Panc1 (cell line): ENCODE measurements at regions not wholly inside any gene's neighbourhood (a gene's known extent, or its start where the extent isn't known, plus 50 kb on each side); places are given as distances from the start of the nearest gene placed in this dataset.

Experiments used
- ATAC-seq: fragments of 200-7000 bp; cut with Tn5 transposase; 2 replicates; pipeline ENCODE4 v1.9.1; 2020; ENCODE audit warnings: mild to moderate bottlenecking, moderate library complexity
- BruUV-seq: library from RNA; stranded (reverse); fragments of 400-500 nt; replicated peaks from 2 replicates; lab custom pipeline; 2021; lab: Mats Ljungman, UMichigan
- CTCF ChIA-PET: fragments of 300-600 bp; sonication (Branson Sonifier 250); formaldehyde crosslinking; loops from one replicate; lab custom pipeline; 2022; ENCODE audit warnings: antibody characterized with exemption; lab: Charles Lee
- POLR2A ChIA-PET: fragments of 300-600 bp; sonication (Branson Sonifier 250); formaldehyde crosslinking; loops from one replicate; lab custom pipeline; 2022; ENCODE audit warnings: antibody characterized with exemption; lab: Charles Lee
- DNase-seq: peaks from one replicate; pipeline ENCODE4 v3.0.0-alpha.2; 2010; ENCODE audit warnings: low read depth, low spot score
- H3K27ac ChIP-seq: 2 replicates; pipeline ENCODE4 v1.5.1; 2011; ENCODE audit warnings: mild to moderate bottlenecking, low read length, inconsistent platforms
- H3K27me3 ChIP-seq: fragments of 200-500 bp; sonication (Bioruptor generic); 2 replicates; pipeline ENCODE4 v1.6.0; 2014; ENCODE audit warnings: low read length, inconsistent platforms; ENCODE audit not compliant: control insufficient read depth, insufficient read depth
- H3K36me3 ChIP-seq: fragments of 200-500 bp; sonication (Bioruptor generic); 2 replicates; pipeline ENCODE4 v1.5.1; 2014; ENCODE audit warnings: inconsistent platforms, mild to moderate bottlenecking, low read length, moderate library complexity; ENCODE audit not compliant: control insufficient read depth, insufficient read depth
- H3K4me1 ChIP-seq: 2 replicates; pipeline ENCODE4 v1.5.1; 2011; ENCODE audit warnings: inconsistent platforms, mild to moderate bottlenecking, low read length, moderate library complexity; ENCODE audit not compliant: control insufficient read depth, insufficient read depth
- H3K4me3 ChIP-seq, 2 experiments: 2 replicates each; pipeline ENCODE4 v1.5.1; 2011 to 2012; ENCODE audit warnings: low read depth in 2 of 2, low read length in 2 of 2, mild to moderate bottlenecking in 2 of 2, inconsistent platforms in 1 of 2, moderate library complexity in 1 of 2
- H3K9me3 ChIP-seq: fragments of 200-500 bp; sonication (Bioruptor generic); 2 replicates; pipeline ENCODE4 v1.5.1; 2014; ENCODE audit warnings: low read depth, mild to moderate bottlenecking, inconsistent platforms, low read length, moderate library complexity; ENCODE audit not compliant: control insufficient read depth, insufficient read depth
- POLR2AphosphoS5 ChIP-seq: IDR thresholded peaks from 2 replicates; pipeline ENCODE4 v1.6.1; 2012; ENCODE audit warnings: mild to moderate bottlenecking, low read depth, low read length, moderate library complexity
- SIN3A ChIP-seq: IDR thresholded peaks from 2 replicates; pipeline ENCODE4 v1.6.1; 2012; ENCODE audit warnings: low read depth, mild to moderate bottlenecking, low read length, moderate library complexity, borderline replicate concordance; ENCODE audit not compliant: insufficient read depth
- TCF7L2 ChIP-seq: IDR thresholded peaks from 2 replicates; pipeline ENCODE4 v1.6.1; 2011; ENCODE audit warnings: mild to moderate bottlenecking, low read depth, low read length, inconsistent platforms
- in situ Hi-C: cut with HindIII; loops from 2 replicates; pipeline ENCODE4 v1.10.0; 2016; ENCODE audit warnings: low sequenced_read_pairs, low pct_unique_long_range_greater_than_20kb
- intact Hi-C: fragments of 100-400 bp; cut with micrococcal nuclease; formaldehyde crosslinking; loops from one replicate; pipeline ENCODE4 v1.10.0; 2022; ENCODE audit not compliant: unreplicated experiment
- TF ChIP-seq, protein P1 (sequence below): fragments of 450-650 bp; IDR thresholded peaks from 2 replicates; pipeline ENCODE4 v1.5.1; 2017; ENCODE audit warnings: mild to moderate bottlenecking
- TF ChIP-seq, protein P2 (sequence below), 2 experiments: IDR thresholded peaks; 2 replicates each; pipeline ENCODE4 v1.6.1; 2011 to 2012; ENCODE audit warnings: low read depth in 2 of 2, control low read depth in 1 of 2, low read length in 1 of 2, mild to moderate bottlenecking in 1 of 2, moderate library complexity in 1 of 2; ENCODE audit not compliant: insufficient read depth in 1 of 2

DNA sequence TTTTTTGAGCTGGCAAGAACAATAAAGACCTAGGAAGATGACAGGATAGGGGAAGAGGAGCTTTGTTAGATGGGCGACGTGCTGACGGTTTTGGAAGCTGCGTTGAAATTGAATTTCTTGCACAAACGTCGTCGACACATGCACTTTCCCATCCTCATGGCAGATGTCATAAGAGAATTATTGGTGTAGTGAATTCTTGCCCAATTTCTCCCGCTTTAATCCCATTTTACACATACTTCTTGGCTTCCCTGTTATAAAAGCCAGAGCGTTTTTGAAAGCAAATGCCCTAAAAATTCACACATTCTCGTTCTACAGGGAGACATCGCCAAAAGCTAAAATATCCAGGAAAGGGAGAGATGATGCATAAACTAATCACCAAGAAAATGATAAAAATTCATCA is 109.8 kb upstream of the DAP start:
- no peak for DNase-seq
- ChIA-PET POLR2A (no interaction called here), CTCF (no interaction called here)
- TF ChIP-seq, protein P1, sequence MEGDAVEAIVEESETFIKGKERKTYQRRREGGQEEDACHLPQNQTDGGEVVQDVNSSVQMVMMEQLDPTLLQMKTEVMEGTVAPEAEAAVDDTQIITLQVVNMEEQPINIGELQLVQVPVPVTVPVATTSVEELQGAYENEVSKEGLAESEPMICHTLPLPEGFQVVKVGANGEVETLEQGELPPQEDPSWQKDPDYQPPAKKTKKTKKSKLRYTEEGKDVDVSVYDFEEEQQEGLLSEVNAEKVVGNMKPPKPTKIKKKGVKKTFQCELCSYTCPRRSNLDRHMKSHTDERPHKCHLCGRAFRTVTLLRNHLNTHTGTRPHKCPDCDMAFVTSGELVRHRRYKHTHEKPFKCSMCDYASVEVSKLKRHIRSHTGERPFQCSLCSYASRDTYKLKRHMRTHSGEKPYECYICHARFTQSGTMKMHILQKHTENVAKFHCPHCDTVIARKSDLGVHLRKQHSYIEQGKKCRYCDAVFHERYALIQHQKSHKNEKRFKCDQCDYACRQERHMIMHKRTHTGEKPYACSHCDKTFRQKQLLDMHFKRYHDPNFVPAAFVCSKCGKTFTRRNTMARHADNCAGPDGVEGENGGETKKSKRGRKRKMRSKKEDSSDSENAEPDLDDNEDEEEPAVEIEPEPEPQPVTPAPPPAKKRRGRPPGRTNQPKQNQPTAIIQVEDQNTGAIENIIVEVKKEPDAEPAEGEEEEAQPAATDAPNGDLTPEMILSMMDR: no peak
- TF ChIP-seq TCF7L2 (no peak), SIN3A (no peak), POLR2AphosphoS5 (no peak)
- TF ChIP-seq, protein P2, sequence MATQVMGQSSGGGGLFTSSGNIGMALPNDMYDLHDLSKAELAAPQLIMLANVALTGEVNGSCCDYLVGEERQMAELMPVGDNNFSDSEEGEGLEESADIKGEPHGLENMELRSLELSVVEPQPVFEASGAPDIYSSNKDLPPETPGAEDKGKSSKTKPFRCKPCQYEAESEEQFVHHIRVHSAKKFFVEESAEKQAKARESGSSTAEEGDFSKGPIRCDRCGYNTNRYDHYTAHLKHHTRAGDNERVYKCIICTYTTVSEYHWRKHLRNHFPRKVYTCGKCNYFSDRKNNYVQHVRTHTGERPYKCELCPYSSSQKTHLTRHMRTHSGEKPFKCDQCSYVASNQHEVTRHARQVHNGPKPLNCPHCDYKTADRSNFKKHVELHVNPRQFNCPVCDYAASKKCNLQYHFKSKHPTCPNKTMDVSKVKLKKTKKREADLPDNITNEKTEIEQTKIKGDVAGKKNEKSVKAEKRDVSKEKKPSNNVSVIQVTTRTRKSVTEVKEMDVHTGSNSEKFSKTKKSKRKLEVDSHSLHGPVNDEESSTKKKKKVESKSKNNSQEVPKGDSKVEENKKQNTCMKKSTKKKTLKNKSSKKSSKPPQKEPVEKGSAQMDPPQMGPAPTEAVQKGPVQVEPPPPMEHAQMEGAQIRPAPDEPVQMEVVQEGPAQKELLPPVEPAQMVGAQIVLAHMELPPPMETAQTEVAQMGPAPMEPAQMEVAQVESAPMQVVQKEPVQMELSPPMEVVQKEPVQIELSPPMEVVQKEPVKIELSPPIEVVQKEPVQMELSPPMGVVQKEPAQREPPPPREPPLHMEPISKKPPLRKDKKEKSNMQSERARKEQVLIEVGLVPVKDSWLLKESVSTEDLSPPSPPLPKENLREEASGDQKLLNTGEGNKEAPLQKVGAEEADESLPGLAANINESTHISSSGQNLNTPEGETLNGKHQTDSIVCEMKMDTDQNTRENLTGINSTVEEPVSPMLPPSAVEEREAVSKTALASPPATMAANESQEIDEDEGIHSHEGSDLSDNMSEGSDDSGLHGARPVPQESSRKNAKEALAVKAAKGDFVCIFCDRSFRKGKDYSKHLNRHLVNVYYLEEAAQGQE (IDR thresholded peaks at IDR 0.05; ENCODE audit: insufficient read depth in 1 of 2, low read depth in 2 of 2, low read length in 1 of 2): no peak
- intact Hi-C loops (no loop called here), in situ Hi-C loops (no loop called here)
- H3K4me1 ChIP-seq: no peaks in the 10 kb centered on the region
- no peak for ATAC-seq
- no peaks in the 10 kb centered on the region for H3K36me3 ChIP-seq
- H3K4me3 ChIP-seq: no peak overlapping the region
- H3K27ac ChIP-seq: no peak overlapping the region
- no peaks in the 10 kb centered on the region for H3K9me3 ChIP-seq
- no TSS peak for BruUV-seq
- peaks cover 10% of the 10 kb centered on the region; the same call in 1 of the 2 replicates for H3K27me3 ChIP-seq

DNA sequence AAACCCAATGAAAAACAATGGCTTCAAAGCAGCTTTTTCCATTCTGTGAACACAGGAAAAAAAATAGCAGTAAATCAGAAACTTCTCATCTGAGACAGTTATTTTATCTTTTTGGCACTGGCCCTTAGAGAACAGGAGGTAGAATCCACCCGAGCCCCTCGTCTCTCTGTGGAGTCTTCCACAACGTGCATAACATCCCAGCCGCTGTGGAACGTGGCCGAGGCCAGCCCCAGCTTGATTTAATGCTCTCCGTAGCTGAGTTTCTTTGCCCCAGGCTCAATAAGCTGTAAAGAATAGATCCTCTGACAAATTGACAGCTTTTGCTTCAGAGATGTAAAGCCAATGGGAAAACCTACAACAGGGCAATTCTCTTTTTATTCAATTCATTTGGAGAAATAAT is 107.9 kb upstream of the DAP start:
- TF ChIP-seq TCF7L2 (no peak), POLR2AphosphoS5 (no peak), SIN3A (no peak)
- TF ChIP-seq, protein P2 (IDR thresholded peaks at IDR 0.05; ENCODE audit: insufficient read depth in 1 of 2, low read depth in 2 of 2, low read length in 1 of 2): no peak
- TF ChIP-seq, protein P1: no peak
- Histone ChIP-seq H3K27me3 (peaks cover 8% of the 10 kb centered on the region; the same call in 1 of the 2 replicates), H3K27ac (no peak overlapping the region), H3K4me3 (no peak overlapping the region), H3K36me3 (no peaks in the 10 kb centered on the region), H3K4me1 (no peaks in the 10 kb centered on the region), H3K9me3 (no peaks in the 10 kb centered on the region)
- in situ Hi-C loops: no loop called here
- CTCF ChIA-PET: no interaction called here
- DNase-seq: no peak
- no TSS peak for BruUV-seq
- intact Hi-C loops: loop anchor here (10.0 kb wide), 1 partner anchor 174 kb away; no protein-coding TSS in a partner anchor
- POLR2A ChIA-PET: no interaction called here
- no peak for ATAC-seq
